Transverse colon (tissue), 4 donors: ENCODE measurements at regions not wholly inside any gene's neighbourhood (a gene's known extent, or its start where the extent isn't known, plus 50 kb on each side); places are given as distances from the start of the nearest gene placed in this dataset.

Experiments used
- DNase-seq: peaks from one replicate; pipeline ENCODE4 v3.0.0-alpha.2; 2019
- H3K27ac ChIP-seq, 4 donors: fragments of 200-600 bp; sonication (generic); 2 replicates each; pipeline ENCODE4 v1.5.1; 2016 to 2018; ENCODE audit warnings: inconsistent platforms in 4 of 4
- H3K27me3 ChIP-seq: fragments of 200-600 bp; sonication (generic); 2 replicates; pipeline ENCODE4 v1.5.1; 2017; ENCODE audit warnings: inconsistent platforms
- H3K36me3 ChIP-seq, 4 donors: fragments of 200-600 bp; sonication (generic); 2 replicates each; pipeline ENCODE4 v1.5.1; 2017 to 2019; ENCODE audit warnings: inconsistent platforms in 4 of 4
- H3K4me1 ChIP-seq, 4 donors: fragments of 200-600 bp; sonication (generic); 2 replicates each; pipeline ENCODE4 v1.5.1; 2017 to 2020; ENCODE audit warnings: inconsistent platforms in 4 of 4
- H3K4me3 ChIP-seq, 4 donors: fragments of 200-600 bp; sonication (generic); 1 replicate in 1 of 4; 2 replicates in 3 of 4; pipeline versions ENCODE4 v1.5.1 to v1.6.1; 2017 to 2019; ENCODE audit warnings: inconsistent platforms in 4 of 4
- H3K9me3 ChIP-seq, 2 donors: fragments of 200-600 bp; sonication (generic); 2 replicates each; pipeline ENCODE4 v1.5.1; 2017 to 2019; ENCODE audit warnings: inconsistent platforms in 2 of 2
- CTCF ChIP-seq, 5 experiments: fragments of 200-600 bp in 3 of 5; fragments of 450-650 bp in 2 of 5; sonication (generic) in 3 of 5; IDR thresholded peaks; 1 replicate in 2 of 5; 2 replicates in 3 of 5; pipeline ENCODE4 v1.5.1; 2016 to 2017; ENCODE audit warnings: antibody characterized with exemption in 5 of 5, inconsistent platforms in 3 of 5, mild to moderate bottlenecking in 2 of 5, moderate library complexity in 1 of 5
- EP300 ChIP-seq: sonication (generic); formaldehyde crosslinking; IDR thresholded peaks from one replicate; pipeline ENCODE4 v1.6.1; 2017; ENCODE audit warnings: antibody characterized with exemption, low read depth
- POLR2A ChIP-seq: fragments of 450-650 bp; IDR thresholded peaks from one replicate; pipeline ENCODE4 v1.6.1; 2016; ENCODE audit warnings: antibody characterized with exemption, mild to moderate bottlenecking, moderate library complexity
- WGBS, 2 donors: methylation state at CpG; one replicate each; pipeline ENCODE4 v1.1.5; 2018; ENCODE audit warnings: low coverage in 1 of 2; 5-methylcytosine and 5-hydroxymethylcytosine counted together
- in situ Hi-C, 4 donors: fragments of 200-750 bp; cut with MboI; loops; one replicate each; pipeline versions ENCODE4 v1.15.0 to v1.15.1; 2017; ENCODE audit warnings: low sequenced_read_pairs in 3 of 4, low pct_ligation_motif_present in 1 of 4, low pct_unique_long_range_greater_than_20kb in 1 of 4
- intact Hi-C: fragments of 100-400 bp; cut with DNase I; formaldehyde crosslinking; loops from one replicate; pipeline ENCODE4 v1.15.1; 2023; ENCODE audit warnings: low total_unique reads
- small RNA-seq, 4 donors: library from RNA; depleted of rRNA; stranded (forward); fragments of <200 nt; gene quantifications; one replicate each; pipeline ENCODE3, GENCODE V24; 2016

DNA sequence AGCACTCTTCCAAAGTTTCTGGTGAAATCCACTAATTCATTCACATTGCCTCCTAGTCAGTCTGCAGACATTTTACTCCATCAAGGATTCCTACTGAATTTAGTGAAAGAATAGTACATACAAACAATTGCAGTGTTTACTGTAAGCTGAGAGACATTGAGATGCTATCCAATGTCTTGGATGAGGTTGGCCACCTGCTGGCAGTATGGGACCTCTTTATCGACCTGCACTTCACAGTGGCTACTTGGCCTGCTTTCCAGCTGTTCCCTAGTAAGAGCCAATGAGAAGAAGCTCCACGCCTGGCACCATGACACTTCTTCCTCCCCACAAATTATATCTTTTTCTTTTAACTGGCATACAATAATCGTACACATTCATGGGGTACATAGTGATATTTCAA lies 51.5 kb upstream of the LRIF1 start:
- H3K36me3 ChIP-seq: no peaks in the 10 kb centered on the region
- TF ChIP-seq EP300 (no peak), POLR2A (no peak), CTCF (IDR thresholded peaks at IDR 0.05) (no peak)
- H3K4me1 ChIP-seq: no peaks in the 10 kb centered on the region
- no peak overlapping the region for H3K27ac ChIP-seq
- intact Hi-C loops: no loop called here
- H3K4me3 ChIP-seq: no peak overlapping the region
- WGBS, 2 donors: 29 to 64% methylated on average over 1 to 3 of the region's 3 CpGs
- H3K27me3 ChIP-seq: peaks cover 7% of the 10 kb centered on the region
- in situ Hi-C loops: no loop called here
- DNase-seq: no peak
- H3K9me3 ChIP-seq: no peaks in the 10 kb centered on the region

Small RNA genes in the stretch of these regions (small RNA-seq; reads per million reads assigned to genes)
- gene RNA5SP54: 0 reads per million in 4 donors
